ENCODE measurements at regions not wholly inside any gene's neighbourhood (a gene's known extent, or its start where the extent isn't known, plus 50 kb on each side); places are given as distances from the start of the nearest gene placed in this dataset.

DNA sequence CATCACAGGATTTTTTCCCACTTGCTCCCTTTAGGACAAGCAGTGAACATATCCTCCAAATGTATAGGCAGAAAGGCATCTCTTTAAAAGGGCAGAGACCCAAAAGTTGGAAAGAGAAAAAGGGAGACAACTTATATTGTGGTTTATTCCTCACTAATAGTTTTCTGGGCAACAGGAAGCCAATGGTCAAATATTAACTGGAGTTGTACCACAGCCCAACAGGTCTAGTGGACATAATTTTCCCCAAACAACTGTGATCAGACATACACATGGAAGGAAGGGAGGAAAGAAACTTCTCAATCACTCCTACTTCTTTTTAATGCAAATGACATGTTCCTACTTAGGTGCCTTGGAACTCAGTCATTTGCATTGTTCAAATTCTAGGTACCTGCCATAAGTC lies 78.4 kb downstream of the SOX9 start:
- Histone ChIP-seq H3K9me3 (ENCODE audit: low read depth, low read length) (no peaks in the 10 kb centered on the region), H3K9ac (ENCODE audit: insufficient read length) (no peak overlapping the region), H3K27ac (no peak overlapping the region), H3K4me3 (no peak overlapping the region), H3K36me3 (ENCODE audit: insufficient read depth, low read length) (no peaks in the 10 kb centered on the region)
- TF ChIP-seq POLR2AphosphoS5 (IDR thresholded peaks at IDR 0.05; ENCODE audit: borderline replicate concordance, low read depth, low read length) (no peak), FOXP2 (optimal IDR thresholded peaks at IDR 0.05; ENCODE audit: control extremely low read depth, extremely low read length, insufficient read depth) (no peak), EZH2 (IDR thresholded peaks at IDR 0.05) (no peak)
- no peak for DNase-seq (ENCODE audit: low read depth, low spot score)

DNA sequence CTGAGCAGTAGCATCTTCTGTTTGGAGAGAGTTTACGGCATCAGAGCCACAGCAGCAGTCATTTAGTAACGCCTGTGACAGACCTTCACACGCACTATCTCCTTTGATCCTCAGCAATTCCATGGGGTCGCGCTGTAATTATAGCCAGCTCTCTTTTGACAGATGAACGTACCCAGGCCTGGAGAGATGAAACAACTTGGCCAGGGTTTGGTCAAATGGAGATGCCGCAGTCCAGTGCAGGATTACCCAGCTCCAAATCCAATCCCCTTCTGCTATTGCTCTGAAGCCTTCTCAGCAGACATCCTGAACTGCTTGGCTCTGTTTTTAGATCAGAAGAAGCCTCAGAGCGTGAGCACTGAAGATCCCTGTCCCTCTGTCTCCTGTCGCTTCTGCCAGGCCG lies 83.9 kb downstream of the SOX9 start:
- H3K27ac ChIP-seq: no peak overlapping the region
- TF ChIP-seq POLR2AphosphoS5 (IDR thresholded peaks at IDR 0.05; ENCODE audit: borderline replicate concordance, low read depth, low read length) (no peak), FOXP2 (optimal IDR thresholded peaks at IDR 0.05; ENCODE audit: control extremely low read depth, extremely low read length, insufficient read depth) (no peak), EZH2 (IDR thresholded peaks at IDR 0.05) (no peak)
- H3K9me3 ChIP-seq (ENCODE audit: low read depth, low read length): no peaks in the 10 kb centered on the region
- H3K9ac ChIP-seq (ENCODE audit: insufficient read length): no peak overlapping the region
- no peaks in the 10 kb centered on the region for H3K36me3 ChIP-seq (ENCODE audit: insufficient read depth, low read length)
- no peak for DNase-seq (ENCODE audit: low read depth, low spot score)
- no peak overlapping the region for H3K4me3 ChIP-seq

DNA sequence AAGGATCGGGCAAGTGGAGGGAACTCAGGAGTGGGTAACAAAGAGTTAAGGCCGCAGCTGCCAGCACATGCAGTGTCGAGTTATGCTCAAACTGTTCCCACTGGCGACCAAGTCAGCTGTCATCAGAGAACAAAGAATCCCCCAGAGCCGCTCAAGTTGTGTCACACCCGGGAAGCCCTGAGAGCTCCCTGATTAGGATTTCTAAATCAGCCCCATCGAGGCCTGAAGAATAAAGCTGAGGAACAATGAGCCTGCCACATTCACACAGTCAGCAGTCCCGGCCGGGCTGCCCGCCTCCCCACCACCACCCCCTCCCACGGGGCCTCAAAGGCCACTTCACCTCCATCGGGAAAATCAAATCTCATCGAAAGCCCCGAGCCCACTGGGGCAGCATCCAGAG lies 84.5 kb downstream of the SOX9 start:
- TF ChIP-seq FOXP2 (optimal IDR thresholded peaks at IDR 0.05; ENCODE audit: control extremely low read depth, extremely low read length, insufficient read depth) (no peak), EZH2 (IDR thresholded peaks at IDR 0.05) (no peak), POLR2AphosphoS5 (IDR thresholded peaks at IDR 0.05; ENCODE audit: borderline replicate concordance, low read depth, low read length) (no peak)
- Histone ChIP-seq H3K27ac (no peak overlapping the region), H3K4me3 (no peak overlapping the region), H3K9ac (ENCODE audit: insufficient read length) (no peak overlapping the region), H3K36me3 (ENCODE audit: insufficient read depth, low read length) (no peaks in the 10 kb centered on the region), H3K9me3 (ENCODE audit: low read depth, low read length) (no peaks in the 10 kb centered on the region)
- DNase-seq (ENCODE audit: low read depth, low spot score): no peak

DNA sequence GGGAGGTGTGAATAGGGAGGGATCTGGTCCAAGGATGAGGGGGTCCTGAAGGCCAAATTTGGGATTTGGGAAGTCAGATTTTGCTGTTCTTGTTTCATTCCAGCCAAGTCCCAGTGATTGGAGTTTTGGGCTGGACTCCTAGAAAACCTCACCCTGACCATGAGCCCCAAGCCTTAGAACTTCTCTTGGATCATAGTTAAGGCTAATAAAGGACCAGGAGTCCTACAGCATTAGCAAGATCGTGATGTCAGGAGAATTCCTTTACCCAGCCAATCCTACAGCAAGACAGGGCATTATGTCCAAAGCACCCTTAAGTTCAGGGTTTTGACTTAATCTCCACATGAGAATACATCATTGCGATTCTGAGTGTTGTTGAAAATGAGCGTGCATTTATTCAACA lies 85.0 kb downstream of the SOX9 start:
- no peak for DNase-seq (ENCODE audit: low read depth, low spot score)
- Histone ChIP-seq H3K9ac (ENCODE audit: insufficient read length) (no peak overlapping the region), H3K36me3 (ENCODE audit: insufficient read depth, low read length) (no peaks in the 10 kb centered on the region), H3K27ac (no peak overlapping the region), H3K9me3 (ENCODE audit: low read depth, low read length) (no peaks in the 10 kb centered on the region), H3K4me3 (no peak overlapping the region)
- no peak for TF ChIP-seq EZH2 (IDR thresholded peaks at IDR 0.05)
- no peak for TF ChIP-seq FOXP2 (optimal IDR thresholded peaks at IDR 0.05; ENCODE audit: control extremely low read depth, extremely low read length, insufficient read depth)
- TF ChIP-seq POLR2AphosphoS5 (IDR thresholded peaks at IDR 0.05; ENCODE audit: borderline replicate concordance, low read depth, low read length): no peak

DNA sequence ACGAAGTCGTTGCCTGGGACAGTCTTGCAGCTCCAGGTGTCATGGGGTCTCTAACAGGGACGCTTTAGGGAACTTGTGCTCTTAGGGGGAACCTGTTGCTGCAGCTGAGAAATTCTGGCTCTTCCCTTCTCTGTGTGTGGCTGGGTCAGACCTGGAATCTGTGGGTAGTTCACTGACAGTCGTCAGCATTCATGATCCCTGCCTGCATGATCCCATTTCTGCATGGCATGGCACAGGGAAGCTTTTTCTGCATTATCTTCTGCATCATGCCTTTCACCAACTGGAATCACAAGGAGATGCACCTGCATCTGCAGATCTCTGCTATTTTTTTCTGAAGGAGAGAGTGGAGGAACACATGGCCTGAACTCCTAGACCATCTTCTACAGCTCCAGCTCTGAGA lies 85.6 kb downstream of the SOX9 start:
- H3K4me3 ChIP-seq: no peak overlapping the region
- H3K9me3 ChIP-seq (ENCODE audit: low read depth, low read length): no peaks in the 10 kb centered on the region
- H3K36me3 ChIP-seq (ENCODE audit: insufficient read depth, low read length): no peaks in the 10 kb centered on the region
- no peak overlapping the region for H3K9ac ChIP-seq (ENCODE audit: insufficient read length)
- no peak for TF ChIP-seq POLR2AphosphoS5 (IDR thresholded peaks at IDR 0.05; ENCODE audit: borderline replicate concordance, low read depth, low read length)
- TF ChIP-seq FOXP2 (optimal IDR thresholded peaks at IDR 0.05; ENCODE audit: control extremely low read depth, extremely low read length, insufficient read depth): no peak
- no peak for TF ChIP-seq EZH2 (IDR thresholded peaks at IDR 0.05)
- H3K27ac ChIP-seq: no peak overlapping the region
- no peak for DNase-seq (ENCODE audit: low read depth, low spot score)

DNA sequence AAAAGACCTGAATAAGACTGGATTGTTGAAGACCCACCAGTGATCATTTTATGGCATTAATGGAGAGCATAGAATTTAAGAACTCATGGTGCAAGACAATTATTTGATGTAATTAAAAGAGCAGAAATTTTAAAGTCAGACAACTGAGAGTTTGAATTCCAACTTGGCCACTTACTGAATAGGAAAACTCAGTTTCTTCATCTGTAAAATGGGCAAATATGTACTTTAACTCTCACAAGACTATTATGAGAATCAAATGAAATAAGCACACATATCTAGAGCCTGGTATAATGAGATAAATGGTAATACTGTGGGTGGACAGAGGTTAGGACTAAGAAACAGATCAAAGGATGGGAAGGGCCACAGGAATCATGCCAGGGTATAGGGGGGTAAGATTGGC lies 88.0 kb downstream of the SOX9 start:
- no peak for TF ChIP-seq FOXP2 (optimal IDR thresholded peaks at IDR 0.05; ENCODE audit: control extremely low read depth, extremely low read length, insufficient read depth)
- no peak for TF ChIP-seq POLR2AphosphoS5 (IDR thresholded peaks at IDR 0.05; ENCODE audit: borderline replicate concordance, low read depth, low read length)
- Histone ChIP-seq H3K9ac (ENCODE audit: insufficient read length) (no peak overlapping the region), H3K9me3 (ENCODE audit: low read depth, low read length) (no peaks in the 10 kb centered on the region), H3K27ac (no peak overlapping the region), H3K36me3 (ENCODE audit: insufficient read depth, low read length) (no peaks in the 10 kb centered on the region), H3K4me3 (no peak overlapping the region)
- no peak for DNase-seq (ENCODE audit: low read depth, low spot score)

DNA sequence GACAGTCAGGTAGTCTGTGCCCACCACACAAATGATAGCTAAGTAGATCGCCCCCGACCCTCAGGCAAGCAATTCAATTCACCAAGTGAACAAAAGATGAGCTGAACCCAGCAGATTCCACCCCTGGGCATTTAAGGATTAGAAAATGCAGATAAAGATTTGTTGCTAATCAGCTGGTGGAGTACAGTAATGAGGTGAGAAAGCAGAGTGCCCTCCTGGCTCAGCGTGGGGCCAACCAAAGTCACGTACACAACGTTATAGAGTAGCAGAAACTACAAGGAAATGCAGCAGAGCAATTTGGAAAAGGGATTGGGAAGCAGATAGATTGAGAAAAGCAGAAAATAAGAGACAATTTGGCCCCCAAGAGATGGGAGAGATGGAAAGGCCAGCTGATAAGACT lies 91.2 kb downstream of the SOX9 start:
- TF ChIP-seq EZH2 (IDR thresholded peaks at IDR 0.05) (no peak), POLR2AphosphoS5 (IDR thresholded peaks at IDR 0.05; ENCODE audit: borderline replicate concordance, low read depth, low read length) (no peak), FOXP2 (optimal IDR thresholded peaks at IDR 0.05; ENCODE audit: control extremely low read depth, extremely low read length, insufficient read depth) (no peak)
- no peaks in the 10 kb centered on the region for H3K9me3 ChIP-seq (ENCODE audit: low read depth, low read length)
- H3K4me3 ChIP-seq: no peak overlapping the region
- H3K36me3 ChIP-seq (ENCODE audit: insufficient read depth, low read length): no peaks in the 10 kb centered on the region
- H3K9ac ChIP-seq (ENCODE audit: insufficient read length): no peak overlapping the region
- no peak overlapping the region for H3K27ac ChIP-seq
- no peak for DNase-seq (ENCODE audit: low read depth, low spot score)

DNA sequence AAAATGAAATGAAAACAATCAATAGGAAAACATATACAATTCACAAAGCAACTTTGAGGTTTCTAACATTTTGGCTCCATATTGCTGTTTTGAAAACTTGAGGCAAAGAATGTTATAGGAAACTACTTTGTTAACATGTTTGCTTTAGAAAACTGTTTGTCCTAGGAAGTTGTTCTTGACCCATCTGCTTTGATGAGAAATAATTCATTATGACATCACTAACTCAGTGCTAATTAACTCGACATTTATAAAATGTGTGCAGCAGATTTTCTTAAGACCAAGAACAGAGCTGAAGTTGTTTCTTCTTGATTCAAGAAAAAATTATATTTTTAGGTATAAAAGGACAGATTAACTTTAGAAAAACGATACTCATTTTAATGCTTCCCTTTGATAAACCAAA lies 94.7 kb downstream of the SOX9 start:
- Histone ChIP-seq H3K36me3 (ENCODE audit: insufficient read depth, low read length) (no peaks in the 10 kb centered on the region), H3K4me3 (no peak overlapping the region), H3K27ac (no peak overlapping the region), H3K9ac (ENCODE audit: insufficient read length) (no peak overlapping the region), H3K9me3 (ENCODE audit: low read depth, low read length) (no peaks in the 10 kb centered on the region)
- no peak for TF ChIP-seq FOXP2 (optimal IDR thresholded peaks at IDR 0.05; ENCODE audit: control extremely low read depth, extremely low read length, insufficient read depth)
- TF ChIP-seq POLR2AphosphoS5 (IDR thresholded peaks at IDR 0.05; ENCODE audit: borderline replicate concordance, low read depth, low read length): no peak
- no peak for TF ChIP-seq EZH2 (IDR thresholded peaks at IDR 0.05)
- DNase-seq (ENCODE audit: low read depth, low spot score): no peak

DNA sequence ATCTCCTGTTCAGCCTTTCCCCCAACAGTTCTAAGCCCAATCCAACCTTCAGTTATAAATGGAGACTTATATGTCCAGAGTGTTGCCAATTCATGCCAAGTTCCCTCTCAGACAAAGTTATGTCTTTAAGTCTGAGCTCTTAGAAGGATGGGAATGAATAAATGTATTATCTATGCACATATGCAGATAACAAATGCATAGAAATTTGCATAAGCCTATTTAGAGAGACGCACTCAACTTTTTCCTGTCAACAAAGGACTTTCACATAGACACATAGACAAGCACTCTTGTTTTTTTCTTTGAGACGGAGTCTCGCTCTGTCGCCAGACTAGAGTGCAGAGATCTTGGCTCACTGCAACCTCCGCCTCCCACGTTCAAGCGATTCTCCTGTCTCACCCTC lies 95.1 kb downstream of the SOX9 start:
- Histone ChIP-seq H3K27ac (no peak overlapping the region), H3K9me3 (ENCODE audit: low read depth, low read length) (no peaks in the 10 kb centered on the region)

More for the DNA sequence above, 95.1 kb downstream of the SOX9 start:
- Histone ChIP-seq H3K36me3 (ENCODE audit: insufficient read depth, low read length) (no peaks in the 10 kb centered on the region), H3K9ac (ENCODE audit: insufficient read length) (no peak overlapping the region), H3K4me3 (no peak overlapping the region)
- TF ChIP-seq POLR2AphosphoS5 (IDR thresholded peaks at IDR 0.05; ENCODE audit: borderline replicate concordance, low read depth, low read length) (no peak), EZH2 (IDR thresholded peaks at IDR 0.05) (no peak), FOXP2 (optimal IDR thresholded peaks at IDR 0.05; ENCODE audit: control extremely low read depth, extremely low read length, insufficient read depth) (no peak)
- DNase-seq (ENCODE audit: low read depth, low spot score): no peak

Data from SK-N-MC (cell line).